ENCODE measurements at regions not wholly inside any gene's neighbourhood (a gene's known extent, or its start where the extent isn't known, plus 50 kb on each side); places are given as distances from the start of the nearest gene placed in this dataset.
A peak's percentile ranks its signal among the peaks of the same experiment; 100 is the strongest.

GRCh38 chr21:38668067-38668466, 137.7 kb upstream of the ETS2 start:
- ATAC-seq (ENCODE audit: low read depth in 2 of 2) (no peak), DNase-seq (no peak)
- Mint-ChIP-seq H3K27me3 (peaks cover 4 to 35% (median 23%) of the 10 kb centered on the region in 3 donors), H3K36me3 (no peaks in the 10 kb centered on the region), H3K4me1 (no peaks in the 10 kb centered on the region), H3K27ac (no peak overlapping the region), H3K9me3 (no peaks in the 10 kb centered on the region), H3K4me3 (no peak overlapping the region)

- Mint-ChIP-seq H3K4me1 (no peaks in the 10 kb centered on the region), H3K4me3 (no peak overlapping the region), H3K27me3 (peaks cover 0 to 30% (median 18%) of the 10 kb centered on the region in 3 donors), H3K36me3 (no peaks in the 10 kb centered on the region), H3K9me3 (no peaks in the 10 kb centered on the region), H3K27ac (no peak overlapping the region)
- no peak for ATAC-seq (ENCODE audit: low read depth in 2 of 2)
- DNase-seq: no peak
These were observed 137.2 kb upstream of the ETS2 start for GRCh38 chr21:38668541-38668940.

GRCh38 chr21:38669186-38669585, 136.5 kb upstream of the ETS2 start:
- no peaks in the 10 kb centered on the region for H3K36me3 Mint-ChIP-seq
- no peaks in the 10 kb centered on the region for H3K9me3 Mint-ChIP-seq
- DNase-seq (no peak), ATAC-seq (ENCODE audit: low read depth in 2 of 2) (no peak)
- H3K4me3 Mint-ChIP-seq: no peak overlapping the region
- H3K27me3 Mint-ChIP-seq: peaks cover 0 to 28% (median 17%) of the 10 kb centered on the region in 3 donors
- no peaks in the 10 kb centered on the region for H3K4me1 Mint-ChIP-seq
- H3K27ac Mint-ChIP-seq: no peak overlapping the region

- no peak for ATAC-seq (ENCODE audit: low read depth in 2 of 2)
- Mint-ChIP-seq H3K9me3 (no peaks in the 10 kb centered on the region), H3K4me3 (no peak overlapping the region), H3K27ac (no peak overlapping the region), H3K4me1 (no peaks in the 10 kb centered on the region), H3K27me3 (peaks cover 0 to 12% (median 12%) of the 10 kb centered on the region in 3 donors), H3K36me3 (no peaks in the 10 kb centered on the region)
- DNase-seq: no peak
These were observed 134.9 kb upstream of the ETS2 start for GRCh38 chr21:38670861-38671260.

GRCh38 chr21:38671773-38672172, 134.0 kb upstream of the ETS2 start:
- H3K4me3 Mint-ChIP-seq: no peak overlapping the region
- no peak for ATAC-seq (ENCODE audit: low read depth in 2 of 2)
- H3K27ac Mint-ChIP-seq: no peak overlapping the region
- no peaks in the 10 kb centered on the region for H3K36me3 Mint-ChIP-seq
- no peaks in the 10 kb centered on the region for H3K9me3 Mint-ChIP-seq
- H3K4me1 Mint-ChIP-seq: no peaks in the 10 kb centered on the region
- DNase-seq: no peak
- peaks cover 0 to 17% (median 14%) of the 10 kb centered on the region in 3 donors for H3K27me3 Mint-ChIP-seq

GRCh38 chr21:38675182-38675824, 130.4 kb upstream of the ETS2 start:
- DNase-seq: no peak
- Mint-ChIP-seq H3K27me3 (peaks cover 0 to 8% (median 6%) of the 10 kb centered on the region in 3 donors), H3K36me3 (no peaks in the 10 kb centered on the region), H3K4me3 (no peak overlapping the region), H3K4me1 (no peaks in the 10 kb centered on the region), H3K9me3 (no peaks in the 10 kb centered on the region), H3K27ac (no peak overlapping the region)
- ATAC-seq (ENCODE audit: low read depth in 2 of 2): no peak

- H3K4me3 Mint-ChIP-seq: no peak overlapping the region
- no peak for ATAC-seq (ENCODE audit: low read depth in 2 of 2)
- H3K4me1 Mint-ChIP-seq: no peaks in the 10 kb centered on the region
- H3K36me3 Mint-ChIP-seq: no peaks in the 10 kb centered on the region
- no peak for DNase-seq
- H3K27ac Mint-ChIP-seq: no peak overlapping the region
- peaks cover 0 to 15% (median 6%) of the 10 kb centered on the region in 3 donors for H3K27me3 Mint-ChIP-seq
- H3K9me3 Mint-ChIP-seq: peaks cover 0 to 5% (median 0%) of the 10 kb centered on the region in 7 donors
These were observed 126.9 kb upstream of the ETS2 start for GRCh38 chr21:38678827-38679226.

GRCh38 chr21:38679534-38679933, 126.2 kb upstream of the ETS2 start:
- Mint-ChIP-seq H3K4me3 (no peak overlapping the region), H3K36me3 (no peaks in the 10 kb centered on the region), H3K9me3 (peaks cover 0 to 5% (median 0%) of the 10 kb centered on the region in 7 donors), H3K27me3 (peaks cover 0 to 15% (median 6%) of the 10 kb centered on the region in 3 donors), H3K4me1 (no peaks in the 10 kb centered on the region), H3K27ac (no peak overlapping the region)
- ATAC-seq (ENCODE audit: low read depth in 2 of 2) (no peak), DNase-seq (no peak)

GRCh38 chr21:38680401-38680800, 125.3 kb upstream of the ETS2 start:
- peaks cover 0 to 5% (median 0%) of the 10 kb centered on the region in 7 donors for H3K9me3 Mint-ChIP-seq
- no peak for ATAC-seq (ENCODE audit: low read depth in 2 of 2)
- H3K27me3 Mint-ChIP-seq: peaks cover 0 to 15% (median 6%) of the 10 kb centered on the region in 3 donors
- H3K4me1 Mint-ChIP-seq: no peaks in the 10 kb centered on the region
- H3K27ac Mint-ChIP-seq: no peak overlapping the region
- no peak overlapping the region for H3K4me3 Mint-ChIP-seq
- no peak for DNase-seq
- H3K36me3 Mint-ChIP-seq: no peaks in the 10 kb centered on the region

- Mint-ChIP-seq H3K9me3 (peaks cover 0 to 13% (median 3%) of the 10 kb centered on the region in 7 donors), H3K4me1 (no peaks in the 10 kb centered on the region), H3K27me3 (peaks cover 0 to 13% (median 0%) of the 10 kb centered on the region in 3 donors), H3K4me3 (no peak overlapping the region), H3K27ac (peak overlapping the region in 1 of 6 donors; percentile 36), H3K36me3 (no peaks in the 10 kb centered on the region)
- no peak for ATAC-seq (ENCODE audit: low read depth in 2 of 2)
- no peak for DNase-seq
These were observed 122.5 kb upstream of the ETS2 start for GRCh38 chr21:38683222-38683621.

GRCh38 chr21:38688068-38688467, 117.7 kb upstream of the ETS2 start:
- Mint-ChIP-seq H3K9me3 (peaks cover 0 to 14% (median 6%) of the 10 kb centered on the region in 7 donors), H3K36me3 (no peaks in the 10 kb centered on the region), H3K4me1 (no peaks in the 10 kb centered on the region), H3K27me3 (peaks cover 0 to 12% (median 4%) of the 10 kb centered on the region in 3 donors), H3K4me3 (no peak overlapping the region), H3K27ac (no peak overlapping the region)
- no peak for ATAC-seq (ENCODE audit: low read depth in 2 of 2)
- DNase-seq: no peak

GRCh38 chr21:38691631-38692030, 114.1 kb upstream of the ETS2 start:
- Mint-ChIP-seq H3K4me3 (no peak overlapping the region), H3K27ac (no peak overlapping the region), H3K4me1 (no peaks in the 10 kb centered on the region), H3K9me3 (peaks cover 0 to 14% (median 9%) of the 10 kb centered on the region in 7 donors), H3K36me3 (no peaks in the 10 kb centered on the region), H3K27me3 (peaks cover 0 to 21% (median 4%) of the 10 kb centered on the region in 3 donors)
- ATAC-seq (ENCODE audit: low read depth in 2 of 2): no peak
- no peak for DNase-seq

- Mint-ChIP-seq H3K27ac (no peak overlapping the region), H3K4me1 (no peaks in the 10 kb centered on the region), H3K27me3 (peaks cover 0 to 30% (median 0%) of the 10 kb centered on the region in 3 donors), H3K4me3 (no peak overlapping the region), H3K36me3 (no peaks in the 10 kb centered on the region), H3K9me3 (peaks cover 0 to 8% (median 2%) of the 10 kb centered on the region in 7 donors)
- ATAC-seq (ENCODE audit: low read depth in 2 of 2): no peak
- no peak for DNase-seq
These were observed 109.2 kb upstream of the ETS2 start for GRCh38 chr21:38696579-38696978.

GRCh38 chr21:38699048-38699447, 106.7 kb upstream of the ETS2 start:
- ATAC-seq (ENCODE audit: low read depth in 2 of 2) (no peak), DNase-seq (no peak)
- Mint-ChIP-seq H3K4me1 (no peaks in the 10 kb centered on the region), H3K27me3 (peaks cover 0 to 22% (median 5%) of the 10 kb centered on the region in 3 donors), H3K4me3 (no peak overlapping the region), H3K9me3 (peaks cover 0 to 4% (median 0%) of the 10 kb centered on the region in 7 donors), H3K36me3 (no peaks in the 10 kb centered on the region), H3K27ac (no peak overlapping the region)

All from naive B cell (primary cell).